GM19455 (cell line): ENCODE measurements at regions not wholly inside any gene's neighbourhood (a gene's known extent, or its start where the extent isn't known, plus 50 kb on each side); places are given as distances from the start of the nearest gene placed in this dataset.

ENCODE experiments used
- ATAC-seq: cut with Tn5 transposase; IDR thresholded peaks from one replicate; pipeline ENCODE4 v1.9.1; 2021; ENCODE audit not compliant: unreplicated experiment

- no peak for ATAC-seq
Observed at GRCh38 chrX:38886112-38886511, 84.9 kb downstream of the MID1IP1 start.

- no peak for ATAC-seq
Observed at GRCh38 chrX:38887222-38887621, 86.0 kb downstream of the MID1IP1 start.

DNA sequence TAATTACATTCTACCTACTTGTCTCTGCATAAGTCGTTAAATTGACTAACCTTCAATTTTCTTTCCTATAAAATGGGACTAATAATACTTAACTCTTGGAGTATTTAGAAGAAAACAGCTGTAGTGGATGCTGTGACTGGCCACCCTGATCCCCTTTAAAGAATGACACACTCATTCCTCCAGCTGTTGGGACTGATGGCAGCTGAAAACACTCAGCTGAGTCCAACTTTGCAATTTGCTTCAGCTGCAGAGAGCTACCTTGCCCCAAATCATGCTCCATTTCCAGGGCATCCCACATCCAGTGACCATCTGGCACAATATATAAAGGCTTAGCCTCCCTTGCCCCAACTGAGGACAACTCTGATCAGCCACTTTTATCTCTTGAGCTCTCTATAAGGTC lies 89.1 kb downstream of the MID1IP1 start:
- ATAC-seq: no peak

DNA sequence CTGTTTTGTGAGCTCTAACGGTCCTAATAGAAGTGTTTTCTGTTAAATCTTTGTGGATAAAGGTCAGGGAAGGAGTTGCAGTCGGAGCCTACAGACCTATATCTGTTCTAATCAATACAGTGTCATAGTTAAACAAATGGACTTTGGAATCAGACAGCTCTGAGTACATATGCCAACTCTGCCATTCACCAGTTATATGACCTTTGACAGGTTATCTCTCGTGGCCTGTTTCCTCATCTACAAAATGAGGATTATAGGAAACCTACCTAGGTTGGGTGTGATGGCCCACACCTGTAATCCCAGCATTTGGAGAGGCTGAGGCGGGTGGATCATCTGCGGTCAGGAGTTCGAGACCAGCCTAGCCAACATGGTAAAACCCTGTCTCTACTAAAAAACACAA lies 89.7 kb downstream of the MID1IP1 start:
- no peak for ATAC-seq

GRCh38 chrX:38891641-38892413 lies 90.6 kb downstream of the MID1IP1 start:
- peak; percentile 69 for ATAC-seq

DNA sequence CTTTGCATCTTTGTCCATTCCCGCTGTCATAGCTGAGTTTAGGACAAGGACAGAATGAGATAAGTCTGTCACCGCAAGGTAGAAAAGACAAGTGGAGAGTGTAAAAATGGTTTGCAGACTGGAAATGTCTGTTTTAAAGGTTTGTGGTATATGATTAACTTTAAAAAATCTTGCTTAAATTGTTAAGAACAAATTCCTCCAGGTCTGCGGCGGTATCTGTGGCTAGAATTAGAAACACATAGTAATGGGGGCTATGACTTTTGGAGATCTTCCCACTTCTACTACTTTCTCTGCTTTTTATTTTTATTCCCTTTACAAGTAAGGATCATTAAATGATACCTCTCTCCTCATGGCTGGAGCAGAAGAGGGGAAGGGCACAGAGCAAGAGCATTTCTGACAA lies 92.2 kb downstream of the MID1IP1 start:
- ATAC-seq: no peak

DNA sequence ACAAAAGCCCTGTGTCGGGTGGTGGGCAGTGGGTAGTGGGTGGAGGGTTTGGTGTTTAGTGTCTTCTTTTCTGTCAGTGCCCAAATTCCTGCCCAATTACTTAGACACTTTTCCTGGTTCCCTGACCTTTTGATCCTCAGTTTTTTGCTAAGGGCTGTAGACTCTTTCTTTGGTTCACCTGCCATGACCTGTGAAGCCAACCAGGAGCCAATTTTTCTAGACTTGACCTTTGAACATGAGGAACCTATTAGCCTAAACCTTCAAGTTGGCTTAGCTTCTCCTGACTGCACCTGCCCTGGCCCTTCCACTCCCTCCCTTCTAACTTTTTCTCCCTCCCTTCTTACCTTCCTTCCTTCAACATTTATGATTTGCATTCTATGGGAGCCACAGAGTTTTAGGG lies 94.5 kb downstream of the MID1IP1 start:
- no peak for ATAC-seq

GRCh38 chrX:38896724-38897298 lies 95.6 kb downstream of the MID1IP1 start:
- no peak for ATAC-seq

DNA sequence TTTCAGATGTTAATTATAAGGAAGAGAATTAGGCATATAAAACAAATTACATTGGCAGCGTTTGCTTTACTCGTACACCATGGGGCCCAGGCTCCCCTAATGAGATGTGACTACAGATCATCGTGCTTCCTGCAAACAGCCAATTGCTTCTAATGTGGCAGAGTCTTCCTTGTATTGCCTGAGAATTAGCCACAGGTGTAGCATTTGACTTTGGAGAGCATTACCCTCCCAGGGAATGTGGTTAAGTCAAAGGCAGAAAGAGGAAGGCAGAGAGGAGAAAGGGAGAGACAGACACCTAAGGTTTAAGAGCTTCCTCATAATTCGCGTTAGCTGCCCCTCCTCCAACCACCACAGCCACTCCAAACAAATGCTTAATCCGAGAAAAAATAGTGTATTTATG lies 97.0 kb downstream of the MID1IP1 start:
- no peak for ATAC-seq

DNA sequence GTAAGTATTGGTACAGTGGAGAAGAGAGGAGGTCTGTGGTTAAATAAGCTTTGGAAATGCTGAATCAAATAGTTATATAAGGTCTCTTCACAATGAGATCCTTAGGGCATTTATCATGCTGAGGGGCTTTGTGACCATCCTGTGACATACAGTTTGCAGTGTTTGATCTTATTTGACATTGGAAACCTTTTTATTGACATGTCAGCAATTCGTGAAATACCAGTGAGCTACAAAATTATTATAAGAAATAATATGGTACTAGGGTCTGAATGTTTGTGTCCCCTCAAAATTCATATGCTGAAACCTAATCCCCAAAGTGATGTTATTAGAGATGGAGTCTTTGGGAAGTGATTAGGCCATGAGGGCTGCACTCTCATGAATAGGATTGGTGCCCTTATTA lies 98.4 kb downstream of the MID1IP1 start:
- ATAC-seq: no peak

GRCh38 chrX:38900719-38901118 lies 99.5 kb downstream of the MID1IP1 start:
- no peak for ATAC-seq

GRCh38 chrX:38902972-38903492 lies 101.8 kb downstream of the MID1IP1 start:
- no peak for ATAC-seq

- ATAC-seq: no peak
Observed at GRCh38 chrX:38916801-38917200, 115.5 kb downstream of the MID1IP1 start.

DNA sequence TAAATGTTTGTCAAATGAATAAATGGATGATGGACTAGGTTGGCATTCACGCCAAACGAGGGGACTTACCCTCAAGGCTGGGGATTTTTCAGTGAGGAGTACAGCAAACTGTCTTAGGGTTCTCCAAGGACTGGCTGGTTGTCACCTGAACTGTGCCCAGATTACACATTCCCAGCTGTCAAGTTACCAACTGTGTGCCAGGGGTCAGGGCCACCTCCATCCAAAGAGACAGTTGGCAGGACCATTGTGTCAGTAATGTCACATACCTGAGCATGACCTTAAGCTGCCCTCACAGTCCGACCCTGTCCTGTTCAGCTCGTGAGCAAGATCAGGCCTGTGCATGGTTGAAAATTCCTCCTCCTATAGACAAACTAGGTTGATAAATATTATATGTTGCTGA lies 116.7 kb downstream of the MID1IP1 start:
- no peak for ATAC-seq

GRCh38 chrX:38919202-38919601 lies 117.9 kb downstream of the MID1IP1 start:
- ATAC-seq: no peak

DNA sequence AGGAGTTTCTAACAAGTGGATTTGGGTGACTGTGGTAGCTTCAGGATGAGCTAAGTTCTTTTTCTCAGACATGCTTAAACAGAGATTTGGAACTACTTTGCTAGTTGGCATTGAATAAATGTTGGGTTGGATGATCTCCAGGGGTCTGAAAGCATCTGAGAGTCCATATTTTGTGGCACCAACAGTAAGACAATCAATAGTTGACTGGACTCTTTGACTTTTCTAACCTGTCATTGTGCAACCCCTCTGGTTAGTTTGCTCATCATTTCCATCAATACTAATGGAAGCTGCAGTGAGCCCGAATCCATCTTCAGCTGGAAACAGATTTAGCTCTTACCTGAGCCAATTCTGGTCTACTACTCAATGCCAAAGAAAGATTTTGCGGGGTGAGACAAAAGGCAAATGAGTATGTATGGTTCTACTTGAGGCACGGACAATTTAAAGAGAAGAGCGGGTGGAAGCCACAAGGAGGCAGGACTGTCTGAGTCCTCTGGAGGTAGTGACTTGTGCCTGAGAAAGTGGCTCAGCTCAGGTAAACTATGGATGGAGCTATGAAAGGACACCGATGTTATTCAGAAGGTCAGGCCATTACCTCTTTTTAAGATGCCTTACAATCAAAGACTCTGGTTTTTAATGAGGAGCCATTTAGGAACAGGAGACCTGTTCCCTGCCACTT lies 118.7 kb downstream of the MID1IP1 start:
- no peak for ATAC-seq

- ATAC-seq: no peak
Observed at GRCh38 chrX:38923451-38923969, 122.3 kb downstream of the MID1IP1 start.

- ATAC-seq: no peak
Observed at GRCh38 chrX:38927592-38927991, 126.3 kb downstream of the MID1IP1 start.

- ATAC-seq: no peak
Observed at GRCh38 chrX:38929966-38930421, 128.7 kb downstream of the MID1IP1 start.

DNA sequence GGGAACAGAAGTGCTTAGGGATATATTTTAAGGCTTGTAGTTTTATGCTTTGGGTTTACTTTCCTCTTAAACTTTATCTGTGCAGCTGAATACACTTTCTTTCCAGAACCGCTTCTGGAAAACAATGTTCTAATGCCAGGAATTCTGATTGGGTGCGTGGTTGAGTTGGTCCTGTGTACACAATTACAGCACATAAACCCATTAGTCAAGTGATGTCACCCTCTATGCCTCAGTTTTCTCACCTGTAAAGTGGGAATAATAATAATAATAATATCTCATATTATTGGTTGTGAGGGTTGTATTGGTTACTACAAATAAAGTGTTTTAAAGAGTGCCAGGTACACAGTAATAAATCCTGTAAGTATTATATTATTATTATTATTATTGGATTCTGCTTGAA lies 129.2 kb downstream of the MID1IP1 start:
- no peak for ATAC-seq

- no peak for ATAC-seq
Observed at GRCh38 chrX:38935561-38935960, 134.3 kb downstream of the MID1IP1 start.

- no peak for ATAC-seq
Observed at GRCh38 chrX:38937400-38937799, 136.1 kb downstream of the MID1IP1 start.
